SK-N-SH (cell line): ENCODE measurements at regions not wholly inside any gene's neighbourhood (a gene's known extent, or its start where the extent isn't known, plus 50 kb on each side); places are given as distances from the start of the nearest gene placed in this dataset.

Experiments used
- CTCF ChIA-PET: fragments of 300-600, 350-600 bp; formaldehyde crosslinking; extraction: SDS; loops from one replicate; lab custom pipeline; 2021; lab: Yijun Ruan, JAX
- POLR2A ChIA-PET: fragments of 350-600 bp; sonication (Branson Sonifier 250); formaldehyde crosslinking; extraction: SDS; loops from one replicate; lab custom pipeline; 2020; ENCODE audit warnings: antibody characterized with exemption, inconsistent platforms; lab: Yijun Ruan, JAX
- DNase-seq: peaks from one replicate; pipeline ENCODE4 v3.0.0; 2012
- H2AFZ ChIP-seq: fragments of 200-600 bp; sonication (generic); 2 replicates; pipeline ENCODE4 v1.8.1; 2016; ENCODE audit warnings: antibody characterized with exemption, mild to moderate bottlenecking, low read depth
- H3F3A ChIP-seq: fragments of 200-600 bp; sonication (generic); replicated peaks from 2 replicates; pipeline ENCODE3; 2016; ENCODE audit warnings: antibody characterized with exemption, mild to moderate bottlenecking; ENCODE audit not compliant: insufficient read depth
- H3K27ac ChIP-seq, 2 experiments: fragments of 200-500 bp in 1 of 2; fragments of 200-600 bp in 1 of 2; sonication (Bioruptor generic) in 1 of 2; sonication (generic), shearing (Covaris generic) in 1 of 2; 2 replicates each; pipeline versions ENCODE4 v1.5.1 to v1.6.1; 2014 to 2016; ENCODE audit warnings: low read depth in 2 of 2, inconsistent platforms in 1 of 2, low read length in 1 of 2, mild to moderate bottlenecking in 1 of 2, mixed read lengths in 1 of 2
- H3K27me3 ChIP-seq: fragments of 200-600 bp; sonication (generic), shearing (Covaris generic); 2 replicates; pipeline ENCODE4 v1.6.1; 2016; ENCODE audit warnings: mixed run types; ENCODE audit not compliant: insufficient read depth
- H3K36me3 ChIP-seq, 2 experiments: fragments of 200-500 bp in 1 of 2; fragments of 200-600 bp in 1 of 2; sonication (Bioruptor generic) in 1 of 2; sonication (generic) in 1 of 2; replicated peaks in 1 of 2; 2 replicates each; pipeline versions ENCODE3 to v1.5.1; 2014 to 2016; ENCODE audit warnings: low read length in 1 of 2, mild to moderate bottlenecking in 1 of 2; ENCODE audit not compliant: insufficient read depth in 2 of 2, control insufficient read depth in 1 of 2
- H3K4me1 ChIP-seq, 2 experiments: fragments of 200-500 bp in 1 of 2; fragments of 200-600 bp in 1 of 2; sonication (Bioruptor generic) in 1 of 2; sonication (generic), shearing (Covaris generic) in 1 of 2; 2 replicates each; pipeline versions ENCODE4 v1.5.1 to v1.6.1; 2014 to 2016; ENCODE audit warnings: low read depth in 1 of 2, low read length in 1 of 2, mixed run types in 1 of 2; ENCODE audit not compliant: insufficient read depth in 2 of 2, control insufficient read depth in 1 of 2
- H3K4me2 ChIP-seq: fragments of 200-600 bp; sonication (generic), shearing (Covaris generic); 2 replicates; pipeline ENCODE4 v1.6.1; 2017; ENCODE audit warnings: mixed run types
- H3K4me3 ChIP-seq, 2 experiments: fragments of 200-500 bp in 1 of 2; fragments of 200-600 bp in 1 of 2; sonication (Bioruptor generic) in 1 of 2; sonication (generic), shearing (Covaris generic) in 1 of 2; 2 replicates each; pipeline versions ENCODE4 v1.5.1 to v1.8.1; 2014 to 2016; ENCODE audit warnings: low read depth in 2 of 2, inconsistent platforms in 1 of 2, low read length in 1 of 2, mild to moderate bottlenecking in 1 of 2, mixed read lengths in 1 of 2, moderate library complexity in 1 of 2
- H3K79me2 ChIP-seq: fragments of 200-600 bp; sonication (generic); 2 replicates; pipeline ENCODE4 v1.8.1; 2017; ENCODE audit warnings: mild to moderate bottlenecking; ENCODE audit not compliant: insufficient read depth
- H3K9ac ChIP-seq: fragments of 200-600 bp; sonication (generic); 2 replicates; pipeline ENCODE4 v1.6.1; 2017; ENCODE audit warnings: mixed run types
- H3K9me2 ChIP-seq: fragments of 200-600 bp; sonication (generic); 2 replicates; pipeline ENCODE4 v1.6.1; 2017; ENCODE audit warnings: mixed run types
- H3K9me3 ChIP-seq: fragments of 200-600 bp; sonication (generic); 2 replicates; pipeline ENCODE4 v1.6.1; 2017; ENCODE audit warnings: mixed run types, mild to moderate bottlenecking, moderate library complexity
- H4K20me1 ChIP-seq: fragments of 200-600 bp; sonication (generic); 2 replicates; pipeline ENCODE4 v1.6.1; 2017; ENCODE audit warnings: mild to moderate bottlenecking, mixed run types; ENCODE audit not compliant: insufficient read depth
- CHD2 ChIP-seq: fragments of 150-350 bp; IDR thresholded peaks from 2 replicates; pipeline ENCODE4 v1.6.1; 2018; ENCODE audit warnings: low read length; ENCODE audit not compliant: partially characterized antibody
- CTCF ChIP-seq: fragments of 200-600 bp; sonication (generic); IDR thresholded peaks from 2 replicates; pipeline ENCODE4 v1.6.1; 2017; ENCODE audit warnings: antibody characterized with exemption, mild to moderate bottlenecking, moderate library complexity
- ELF1 ChIP-seq: IDR thresholded peaks from 2 replicates; pipeline ENCODE4 v1.4.0; 2012
- EP300 ChIP-seq, 2 experiments: IDR thresholded peaks; 2 replicates each; pipeline versions ENCODE4 v1.4.0 to v1.6.1; 2012; ENCODE audit warnings: borderline replicate concordance in 1 of 2, low read depth in 1 of 2, low read length in 1 of 2
- FOSL2 ChIP-seq: IDR thresholded peaks from 2 replicates; pipeline ENCODE4 v1.4.0; 2012; ENCODE audit warnings: low read depth, mild to moderate bottlenecking, moderate library complexity, borderline replicate concordance
- MAX ChIP-seq: IDR thresholded peaks from 2 replicates; pipeline ENCODE4 v1.4.0; 2012; ENCODE audit warnings: low read depth
- MEF2A ChIP-seq: IDR thresholded peaks from 2 replicates; pipeline ENCODE4 v1.4.0; 2012; ENCODE audit warnings: low read depth, borderline replicate concordance
- RCOR1 ChIP-seq: fragments of 150-350 bp; IDR thresholded peaks from 2 replicates; pipeline ENCODE4 v1.6.1; 2017; ENCODE audit warnings: antibody characterized with exemption, low read length
- RFX5 ChIP-seq: IDR thresholded peaks from 2 replicates; pipeline ENCODE4 v1.6.1; 2012; ENCODE audit warnings: mild to moderate bottlenecking, improper control_type of control experiment, low read length
- RXRA ChIP-seq: IDR thresholded peaks from 2 replicates; pipeline ENCODE4 v1.4.0; 2012; ENCODE audit warnings: low read depth, mild to moderate bottlenecking, borderline replicate concordance
- SMC3 ChIP-seq: IDR thresholded peaks from 2 replicates; pipeline ENCODE4 v1.6.1; 2012; ENCODE audit warnings: low read depth, low read length, improper control_type of control experiment
- TAF1 ChIP-seq: IDR thresholded peaks from 2 replicates; pipeline ENCODE4 v1.6.1; 2012; ENCODE audit warnings: low read depth, mild to moderate bottlenecking, low read length, moderate library complexity, borderline replicate concordance
- USF1 ChIP-seq: IDR thresholded peaks from 2 replicates; pipeline ENCODE4 v1.4.0; 2012; ENCODE audit warnings: low read depth, borderline replicate concordance
- ZBTB33 ChIP-seq: IDR thresholded peaks from 2 replicates; pipeline ENCODE4 v1.4.0; 2012; ENCODE audit warnings: low read depth, borderline replicate concordance
- WGBS: methylation state at CpG from one replicate; pipeline ENCODE4 v1.1.6; 2017; ENCODE audit warnings: low lambda C conversion rate; 5-methylcytosine and 5-hydroxymethylcytosine counted together

GRCh38 chr2:181324912-181325311 is 132.3 kb upstream of the ITGA4 start (continued):
- TF ChIP-seq MAX (no peak), FOSL2 (no peak), TAF1 (no peak), RFX5 (no peak), RCOR1 (no peak), EP300 (IDR thresholded peaks at IDR 0.05; ENCODE audit: borderline replicate concordance in 1 of 2, low read depth in 1 of 2, low read length in 1 of 2) (no peak), USF1 (no peak)

- no peaks in the 10 kb centered on the region for H3F3A ChIP-seq
- no peak overlapping the region for H3K27ac ChIP-seq
- H3K79me2 ChIP-seq: no peaks in the 10 kb centered on the region
- no peak overlapping the region for H3K4me2 ChIP-seq
- DNase-seq: no peak
- no peaks in the 10 kb centered on the region for H3K4me1 ChIP-seq
- no peaks in the 10 kb centered on the region for H4K20me1 ChIP-seq
- no peaks in the 10 kb centered on the region for H3K27me3 ChIP-seq
- H3K9me3 ChIP-seq: no peaks in the 10 kb centered on the region
- POLR2A ChIA-PET: no interaction called here
- no peaks in the 10 kb centered on the region for H3K9me2 ChIP-seq
- no peaks in the 10 kb centered on the region for H3K36me3 ChIP-seq
- no peak overlapping the region for H3K4me3 ChIP-seq
- WGBS: 94% methylated on average over 2 of the region's 2 CpGs
- no peak overlapping the region for H2AFZ ChIP-seq
- TF ChIP-seq CHD2 (no peak), SMC3 (no peak), FOSL2 (no peak), MAX (no peak), RCOR1 (no peak)
- TF ChIP-seq, all 33 proteins: peak for 0
- no peak overlapping the region for H3K9ac ChIP-seq
- CTCF ChIA-PET: interaction anchor here (1.3 to 1.5 kb wide), 2 partner anchors 9 to 13 kb away, joined by 4 read pairs; no protein-coding TSS in a partner anchor
These were observed 130.5 kb upstream of the ITGA4 start for GRCh38 chr2:181326661-181327060.

- ChIA-PET CTCF (no interaction called here), POLR2A (no interaction called here)
- Histone ChIP-seq H3K27me3 (no peaks in the 10 kb centered on the region), H3F3A (no peaks in the 10 kb centered on the region), H3K9me3 (no peaks in the 10 kb centered on the region), H3K4me2 (no peak overlapping the region), H3K79me2 (no peaks in the 10 kb centered on the region), H3K27ac (no peak overlapping the region), H3K9me2 (no peaks in the 10 kb centered on the region), H2AFZ (no peak overlapping the region), H3K4me3 (no peak overlapping the region), H4K20me1 (no peaks in the 10 kb centered on the region), H3K9ac (no peak overlapping the region), H3K4me1 (no peaks in the 10 kb centered on the region), H3K36me3 (no peaks in the 10 kb centered on the region)
- DNase-seq: no peak
- TF ChIP-seq CTCF (no peak), RXRA (no peak), TAF1 (no peak), USF1 (no peak), ZBTB33 (no peak), MEF2A (no peak), SMC3 (no peak), CHD2 (no peak), ELF1 (no peak)
- 76% methylated on average over 1 of the region's 1 CpG for WGBS
These were observed 126.9 kb upstream of the ITGA4 start for GRCh38 chr2:181330286-181330685.
